Activated CD4-positive, alpha-beta T cell treated with anti-CD3 and anti-CD28 coated beads, Interleukin-2, amount 10 ng/mL, durations not matched to agents 7 days and 5 days (primary cell): ENCODE measurements at regions not wholly inside any gene's neighbourhood (a gene's known extent, or its start where the extent isn't known, plus 50 kb on each side); places are given as distances from the start of the nearest gene placed in this dataset.
"Not testable (repeated sequence)": the region's sequence is repeated elsewhere in the genome, so short reads cannot be mapped to it uniquely, and the experiment has no call there.

Experiments used
- CTCF ChIA-PET: fragments of 350-600 bp; sonication (Branson Sonifier 250); formaldehyde crosslinking; loops from one replicate; lab custom pipeline; 2021; ENCODE audit warnings: antibody characterized with exemption; lab: Charles Lee
- POLR2A ChIA-PET: fragments of 350-600 bp; sonication (Branson Sonifier 250); formaldehyde crosslinking; loops from one replicate; lab custom pipeline; 2021; ENCODE audit warnings: antibody characterized with exemption; lab: Charles Lee
- DNase-seq: peaks from one replicate; pipeline ENCODE4 v3.0.0-alpha.2; 2020
- H3K27ac Mint-ChIP-seq: one replicate; pipeline ENCODE4 v1.8.0; 2021; ENCODE audit warnings: mild to moderate bottlenecking, moderate library complexity, mixed read lengths
- H3K27me3 Mint-ChIP-seq: one replicate; pipeline ENCODE4 v1.8.0; 2021; ENCODE audit warnings: mixed read lengths
- H3K36me3 Mint-ChIP-seq: one replicate; pipeline ENCODE4 v1.8.0; 2021; ENCODE audit warnings: low read depth, mixed read lengths
- H3K4me1 Mint-ChIP-seq: one replicate; pipeline ENCODE4 v1.8.0; 2021; ENCODE audit warnings: mixed read lengths
- H3K4me3 Mint-ChIP-seq: one replicate; pipeline ENCODE4 v1.8.0; 2021; ENCODE audit warnings: mild to moderate bottlenecking, moderate library complexity, mixed read lengths
- H3K9me3 Mint-ChIP-seq: one replicate; pipeline ENCODE4 v1.8.0; 2021; ENCODE audit warnings: mixed read lengths

DNA sequence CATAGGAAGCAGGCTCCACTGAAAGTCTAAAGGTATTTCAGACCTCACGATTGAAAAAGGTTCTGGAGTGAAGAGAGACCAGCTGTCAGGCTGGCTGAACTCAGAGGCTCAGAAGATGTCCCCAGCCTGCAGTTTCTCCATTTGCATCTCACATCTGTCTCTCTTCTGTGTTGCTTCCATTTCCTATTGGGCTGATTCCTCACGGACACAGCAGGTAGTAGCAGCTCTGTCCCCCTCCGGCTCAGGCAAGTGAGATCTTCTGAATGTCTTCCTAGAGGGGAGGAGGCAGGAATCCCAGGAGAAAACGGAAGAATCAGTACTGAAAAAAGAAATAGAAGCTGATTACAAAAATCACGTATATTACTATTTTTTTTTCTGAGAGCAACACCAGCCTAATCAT, 274.1 kb upstream of the COBL start:
- no peaks in the 10 kb centered on the region for H3K27me3 Mint-ChIP-seq
- H3K27ac Mint-ChIP-seq = no peak overlapping the region
- H3K36me3 Mint-ChIP-seq = no peaks in the 10 kb centered on the region
- peaks cover 2% of the 10 kb centered on the region for H3K9me3 Mint-ChIP-seq
- ChIA-PET POLR2A (no interaction called here), CTCF (interaction anchor here (0.7 kb wide), 1 partner anchor 625 kb away, joined by 3 read pairs; no protein-coding TSS in a partner anchor)
- H3K4me1 Mint-ChIP-seq = no peaks in the 10 kb centered on the region
- DNase-seq = no peak
- H3K4me3 Mint-ChIP-seq = no peak overlapping the region

DNA sequence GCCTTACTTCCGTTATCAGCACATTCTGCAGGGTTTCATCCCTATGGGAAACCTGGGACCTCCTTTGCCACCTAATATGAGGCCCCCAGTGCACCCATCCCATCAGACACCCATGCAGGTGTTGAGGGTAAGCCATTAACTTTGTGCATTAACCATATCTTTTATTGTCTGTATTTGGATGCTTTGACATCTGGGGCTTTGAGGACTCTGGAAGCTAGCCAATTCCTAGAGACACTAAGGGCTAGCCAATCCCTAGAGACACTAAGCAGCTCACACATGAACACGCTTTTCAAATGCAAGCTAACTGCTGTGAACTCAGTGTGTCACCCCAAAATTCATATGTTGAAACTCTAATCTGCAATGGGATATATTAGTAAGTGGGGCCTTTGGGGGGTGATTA, 272.5 kb upstream of the COBL start:
- no peaks in the 10 kb centered on the region for H3K27me3 Mint-ChIP-seq
- no peak overlapping the region for H3K4me3 Mint-ChIP-seq
- ChIA-PET POLR2A (no interaction called here), CTCF (no interaction called here)
- H3K36me3 Mint-ChIP-seq = no peaks in the 10 kb centered on the region
- no peak for DNase-seq
- H3K9me3 Mint-ChIP-seq = peaks cover 2% of the 10 kb centered on the region
- no peak overlapping the region for H3K27ac Mint-ChIP-seq
- H3K4me1 Mint-ChIP-seq = no peaks in the 10 kb centered on the region

DNA sequence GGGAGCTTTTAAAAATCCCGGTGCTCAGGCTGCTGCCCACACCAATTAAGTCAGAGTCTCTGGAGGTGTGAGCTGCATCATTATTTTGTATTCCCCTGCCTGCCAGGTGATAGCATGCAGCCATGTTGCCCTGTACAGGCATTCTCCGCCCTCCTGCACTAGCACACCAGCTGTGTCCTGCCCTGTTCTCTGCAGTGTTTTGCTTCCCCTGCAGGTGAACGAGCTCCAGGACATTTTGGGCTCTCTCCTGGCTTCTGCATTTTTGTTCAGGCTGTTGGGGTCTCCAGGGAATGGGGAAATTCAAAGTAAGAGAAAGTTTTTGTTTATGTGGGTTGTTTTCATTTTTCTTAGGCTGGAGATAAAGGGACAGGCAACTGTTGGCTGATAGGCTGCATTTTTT, 271.0 kb upstream of the COBL start:
- POLR2A ChIA-PET = no interaction called here
- CTCF ChIA-PET = no interaction called here

DNA sequence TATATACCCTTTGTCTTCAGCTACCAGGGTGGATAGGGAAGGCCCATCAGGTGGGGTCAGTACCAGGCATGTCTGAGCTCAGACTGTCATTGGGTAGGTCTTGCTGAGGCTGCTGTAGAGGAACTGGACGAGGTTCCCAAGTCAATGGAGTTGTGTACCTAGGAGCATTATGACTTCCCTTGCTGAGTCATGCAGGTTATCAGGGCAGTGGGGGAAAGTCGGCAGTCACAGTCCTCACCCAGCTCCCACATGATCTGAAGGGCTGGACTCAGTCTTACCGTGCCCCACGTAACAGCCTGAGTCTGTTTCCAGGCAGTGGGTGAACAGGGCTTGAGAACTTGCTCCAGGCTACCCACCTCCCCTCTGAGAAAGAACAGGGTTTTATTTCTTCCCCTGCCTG, 260.8 kb upstream of the COBL start:
- DNase-seq = no peak
- H3K36me3 Mint-ChIP-seq = no peaks in the 10 kb centered on the region
- H3K27me3 Mint-ChIP-seq = no peaks in the 10 kb centered on the region
- H3K9me3 Mint-ChIP-seq = peaks cover 10% of the 10 kb centered on the region
- ChIA-PET CTCF (no interaction called here), POLR2A (no interaction called here)
- H3K4me1 Mint-ChIP-seq = no peaks in the 10 kb centered on the region
- no peak overlapping the region for H3K27ac Mint-ChIP-seq
- no peak overlapping the region for H3K4me3 Mint-ChIP-seq

More for the DNA sequence above, 271.0 kb upstream of the COBL start:
- no peaks in the 10 kb centered on the region for H3K27me3 Mint-ChIP-seq
- H3K9me3 Mint-ChIP-seq = peaks cover 2% of the 10 kb centered on the region
- H3K36me3 Mint-ChIP-seq = no peaks in the 10 kb centered on the region
- H3K4me1 Mint-ChIP-seq = no peaks in the 10 kb centered on the region
- DNase-seq = no peak
- no peak overlapping the region for H3K27ac Mint-ChIP-seq
- no peak overlapping the region for H3K4me3 Mint-ChIP-seq

DNA sequence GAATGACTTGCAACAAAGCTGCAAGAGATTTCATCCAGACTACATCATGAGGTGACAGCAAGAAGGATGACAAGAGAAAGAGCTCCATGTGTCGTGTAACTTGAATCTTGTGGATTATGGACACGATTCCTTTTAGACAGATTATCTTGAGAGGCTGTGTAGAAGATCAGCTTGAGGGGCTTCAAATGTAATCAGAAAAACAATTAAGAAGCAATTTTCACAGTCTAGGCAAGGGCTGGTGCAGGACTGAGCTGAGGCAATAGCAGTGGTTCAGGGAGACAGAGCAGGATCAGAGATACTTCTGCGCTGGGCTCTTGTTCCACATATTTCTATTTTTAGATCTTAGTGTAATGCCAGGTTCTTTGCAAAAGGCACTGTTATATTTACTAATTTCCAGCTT, 253.0 kb upstream of the COBL start:
- CTCF ChIA-PET = no interaction called here

DNA sequence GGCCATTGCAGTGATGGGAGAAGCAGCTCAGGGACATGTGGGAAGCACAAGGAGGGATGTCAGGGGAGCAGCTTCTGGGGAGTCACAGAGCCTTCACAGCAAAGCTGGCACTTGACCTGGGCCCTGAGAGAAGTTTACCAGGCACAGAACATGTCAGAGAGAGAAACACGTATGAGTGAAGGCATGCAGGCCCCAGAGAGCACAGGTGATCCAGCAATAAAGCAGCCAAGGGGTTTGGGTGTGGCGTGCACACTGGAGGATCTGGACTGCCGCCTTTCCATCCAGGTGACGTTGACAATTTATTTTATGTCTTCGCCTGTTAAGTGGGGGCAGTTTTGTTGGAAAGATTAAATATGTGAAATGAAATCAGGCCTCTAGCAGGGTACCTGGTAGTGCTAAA, 252.6 kb upstream of the COBL start:
- H3K9me3 Mint-ChIP-seq = peaks cover 8% of the 10 kb centered on the region
- H3K4me3 Mint-ChIP-seq = no peak overlapping the region
- H3K4me1 Mint-ChIP-seq = no peaks in the 10 kb centered on the region
- no peaks in the 10 kb centered on the region for H3K36me3 Mint-ChIP-seq
- POLR2A ChIA-PET = no interaction called here
- H3K27ac Mint-ChIP-seq = no peak overlapping the region
- no peaks in the 10 kb centered on the region for H3K27me3 Mint-ChIP-seq
- no peak for DNase-seq
- CTCF ChIA-PET = no interaction called here

More for the DNA sequence above, 253.0 kb upstream of the COBL start:
- Mint-ChIP-seq H3K27me3 (no peaks in the 10 kb centered on the region), H3K9me3 (peaks cover 8% of the 10 kb centered on the region), H3K27ac (no peak overlapping the region), H3K36me3 (no peaks in the 10 kb centered on the region), H3K4me1 (no peaks in the 10 kb centered on the region), H3K4me3 (no peak overlapping the region)
- POLR2A ChIA-PET = no interaction called here
- DNase-seq = no peak

DNA sequence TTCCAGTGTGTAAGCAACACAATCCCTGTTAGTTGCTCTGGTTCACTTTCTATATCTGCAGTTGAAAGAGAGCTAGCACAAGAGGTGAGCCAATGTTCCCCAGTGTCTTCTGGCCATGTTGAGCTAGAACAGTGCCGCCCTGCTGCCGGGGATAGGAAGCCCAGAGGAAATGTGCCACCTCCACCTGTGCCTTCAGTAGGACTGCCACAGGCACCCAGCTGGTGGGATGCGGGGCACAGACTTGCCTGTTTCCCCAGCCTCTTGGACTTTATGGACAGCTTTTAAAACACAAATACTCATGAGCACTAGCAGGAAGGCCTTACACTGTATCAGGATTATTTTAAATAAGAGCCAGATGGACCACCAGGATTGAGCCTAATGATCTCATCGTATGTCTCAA, 234.5 kb upstream of the COBL start:
- Mint-ChIP-seq H3K36me3 (no peaks in the 10 kb centered on the region), H3K9me3 (no peaks in the 10 kb centered on the region), H3K27me3 (no peaks in the 10 kb centered on the region), H3K4me1 (no peaks in the 10 kb centered on the region), H3K27ac (no peak overlapping the region), H3K4me3 (no peak overlapping the region)
- ChIA-PET CTCF (no interaction called here), POLR2A (no interaction called here)
- DNase-seq = no peak

DNA sequence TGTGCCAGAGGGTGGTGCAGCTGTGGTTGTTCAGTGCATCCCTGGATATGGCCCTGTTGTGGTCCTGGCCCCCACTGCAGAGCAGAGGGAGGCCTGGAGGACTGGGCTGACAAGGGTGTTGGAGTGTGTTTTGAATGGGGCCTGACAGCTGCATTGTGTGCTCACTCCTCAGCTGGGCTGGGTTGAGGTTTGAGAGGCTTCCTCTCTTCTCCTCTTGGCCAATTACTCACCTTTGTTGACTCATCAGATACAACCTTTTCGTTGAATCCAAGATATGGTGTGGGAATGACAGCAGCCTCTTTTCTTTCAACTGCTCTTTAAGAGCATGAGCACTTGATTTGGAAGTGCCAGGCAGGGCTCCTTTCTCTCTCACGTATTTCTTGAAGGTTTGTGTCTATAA, 228.5 kb upstream of the COBL start:
- Mint-ChIP-seq H3K4me3 (no peak overlapping the region), H3K9me3 (peaks cover 4% of the 10 kb centered on the region), H3K27me3 (no peaks in the 10 kb centered on the region), H3K4me1 (no peaks in the 10 kb centered on the region), H3K27ac (no peak overlapping the region), H3K36me3 (no peaks in the 10 kb centered on the region)
- ChIA-PET CTCF (no interaction called here), POLR2A (no interaction called here)
- no peak for DNase-seq

DNA sequence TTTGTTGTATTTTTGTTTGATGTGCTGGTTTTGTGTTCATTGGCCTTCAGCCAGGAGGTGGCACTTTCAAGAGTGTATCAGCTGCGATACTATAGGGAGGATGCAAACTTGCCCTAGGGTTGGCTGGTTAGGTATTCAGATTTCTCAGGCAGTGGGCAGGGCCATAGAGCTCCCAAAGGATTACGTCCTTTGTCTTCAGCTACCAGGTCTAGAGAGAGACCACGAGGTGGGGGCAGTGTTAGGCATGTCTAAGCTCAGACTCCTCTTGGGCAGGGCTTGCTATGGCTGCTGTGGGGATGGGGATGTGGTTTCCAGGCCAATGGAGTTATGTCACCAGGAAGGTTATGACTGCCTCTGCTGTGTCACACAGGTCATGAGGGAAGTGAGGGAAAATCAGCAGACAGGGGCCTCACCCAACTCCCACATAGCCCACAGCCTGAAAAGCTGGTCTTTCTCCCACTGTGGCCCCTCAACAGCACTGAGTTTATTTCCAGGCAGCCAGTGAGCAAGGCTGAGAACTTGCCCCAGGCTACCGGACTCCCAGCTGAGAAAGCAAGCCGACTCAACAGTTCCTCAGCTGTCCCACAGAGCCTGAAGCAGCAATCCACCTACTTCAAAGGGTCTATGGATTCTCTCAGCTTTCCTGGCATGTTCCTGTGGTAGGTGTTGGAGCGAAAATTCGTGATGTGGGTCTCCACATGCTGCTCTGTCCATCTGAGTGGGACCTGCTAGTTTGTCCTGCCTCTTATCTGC, 227.4 kb upstream of the COBL start:
- Mint-ChIP-seq H3K27me3 (no peaks in the 10 kb centered on the region), H3K4me1 (no peaks in the 10 kb centered on the region)
- POLR2A ChIA-PET = no interaction called here

DNA sequence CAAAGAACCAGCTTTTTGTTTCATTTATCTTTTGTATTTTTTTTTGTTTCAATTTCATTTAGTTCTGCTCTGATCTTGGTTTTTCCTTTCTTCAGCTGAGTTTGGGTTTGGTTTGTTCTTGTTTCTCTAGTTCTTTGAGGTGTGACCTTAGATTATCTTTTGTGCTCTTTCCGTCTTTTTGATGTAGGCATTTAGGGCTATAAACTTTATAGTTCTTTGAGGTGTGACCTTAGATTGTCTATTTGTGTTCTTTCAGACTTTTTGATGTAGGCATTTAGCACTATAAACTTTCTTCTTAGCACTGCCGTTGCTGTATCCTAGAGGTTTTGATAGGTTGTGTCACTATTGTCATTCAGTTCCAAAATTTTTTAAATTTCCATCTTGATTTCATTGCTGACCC, 224.3 kb upstream of the COBL start:
- DNase-seq, H3K9me3 Mint-ChIP-seq, CTCF ChIA-PET, H3K27me3 Mint-ChIP-seq, H3K4me3 Mint-ChIP-seq, POLR2A ChIA-PET, H3K36me3 Mint-ChIP-seq, H3K4me1 Mint-ChIP-seq, H3K27ac Mint-ChIP-seq: not testable (repeated sequence)

More for the DNA sequence above, 227.4 kb upstream of the COBL start:
- H3K9me3 Mint-ChIP-seq = peaks cover 4% of the 10 kb centered on the region
- no peak overlapping the region for H3K4me3 Mint-ChIP-seq
- CTCF ChIA-PET = no interaction called here
- DNase-seq = no peak
- no peak overlapping the region for H3K27ac Mint-ChIP-seq
- H3K36me3 Mint-ChIP-seq = no peaks in the 10 kb centered on the region

DNA sequence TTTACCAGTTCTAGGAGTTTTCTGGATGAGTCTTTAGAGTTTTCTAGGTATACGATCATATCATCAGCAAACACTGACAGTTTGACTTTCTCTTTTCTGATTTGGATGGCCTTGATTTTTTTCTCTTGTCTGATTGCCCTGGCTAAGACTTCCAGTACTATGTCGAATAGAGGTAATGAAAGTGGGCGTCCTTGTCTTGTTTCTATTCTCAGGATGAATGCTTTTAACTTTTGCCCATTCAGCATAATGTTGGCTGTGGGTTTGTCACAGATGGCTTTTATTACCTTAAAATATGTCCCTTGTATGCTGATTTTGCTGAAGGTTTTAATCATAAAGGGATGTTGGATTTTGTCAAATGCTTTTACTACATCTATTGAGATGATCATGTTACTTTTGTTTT, 223.2 kb upstream of the COBL start:
- Mint-ChIP-seq H3K27me3 (no peaks in the 10 kb centered on the region), H3K4me3 (no peak overlapping the region), H3K9me3 (peaks cover 6% of the 10 kb centered on the region), H3K27ac (no peak overlapping the region), H3K36me3 (no peaks in the 10 kb centered on the region), H3K4me1 (no peaks in the 10 kb centered on the region)
- no peak for DNase-seq
- POLR2A ChIA-PET = no interaction called here
- CTCF ChIA-PET = no interaction called here

DNA sequence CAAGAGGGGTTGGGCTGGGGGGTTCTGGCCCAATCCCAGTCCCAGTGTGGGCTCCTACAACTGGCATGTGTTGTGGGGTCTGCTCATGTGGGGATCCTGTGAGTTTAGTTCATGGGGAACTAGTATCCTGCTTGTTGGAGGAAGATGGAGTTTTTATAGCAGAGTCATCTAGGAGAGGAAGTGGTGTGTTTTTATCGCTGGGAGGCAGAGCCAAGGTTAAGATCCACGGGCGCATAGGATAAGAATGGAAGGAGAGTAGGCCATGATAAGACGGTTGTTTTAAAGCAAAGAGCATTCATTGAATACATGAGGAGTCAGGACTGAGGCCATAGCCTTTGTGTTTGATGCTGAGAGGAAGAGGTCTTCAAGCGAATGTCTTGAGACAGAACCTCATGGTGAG, 211.6 kb upstream of the COBL start:
- DNase-seq = no peak
- Mint-ChIP-seq H3K9me3 (no peaks in the 10 kb centered on the region), H3K36me3 (no peaks in the 10 kb centered on the region), H3K4me1 (no peaks in the 10 kb centered on the region), H3K27ac (no peak overlapping the region), H3K27me3 (no peaks in the 10 kb centered on the region), H3K4me3 (no peak overlapping the region)
- CTCF ChIA-PET = no interaction called here
- POLR2A ChIA-PET = no interaction called here

DNA sequence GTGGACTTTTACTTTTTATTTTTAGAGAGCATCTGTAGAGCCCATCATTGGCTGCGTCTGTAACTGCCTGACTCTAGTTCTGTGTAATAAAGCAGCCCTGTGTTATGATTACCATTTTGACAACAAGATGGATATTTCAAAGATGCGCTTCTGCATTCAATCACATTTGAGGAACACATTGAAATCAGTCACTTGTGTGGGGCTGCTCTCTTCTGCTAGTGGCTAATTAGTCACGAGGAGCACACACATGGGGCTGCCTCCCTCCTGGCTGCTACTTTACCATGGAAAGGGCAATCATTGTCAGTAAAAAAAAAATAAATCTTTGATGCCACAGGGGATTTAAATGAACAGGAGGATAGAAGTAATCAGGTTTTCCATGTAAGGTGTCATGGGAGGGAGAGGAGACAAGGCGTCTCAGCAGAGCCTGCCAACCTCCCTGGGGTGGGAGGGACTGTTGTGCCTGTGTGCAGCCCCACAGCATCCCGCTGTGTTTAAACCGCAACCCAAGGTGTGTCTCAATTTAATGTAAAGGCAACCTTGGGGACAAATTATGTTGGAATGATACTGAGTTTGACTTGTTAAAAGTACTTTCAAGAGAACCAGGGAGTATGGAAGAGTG, 205.2 kb upstream of the COBL start:
- Mint-ChIP-seq H3K36me3 (no peaks in the 10 kb centered on the region), H3K4me3 (no peak overlapping the region), H3K4me1 (no peaks in the 10 kb centered on the region), H3K27ac (no peak overlapping the region), H3K27me3 (no peaks in the 10 kb centered on the region), H3K9me3 (no peaks in the 10 kb centered on the region)
- POLR2A ChIA-PET = no interaction called here
- DNase-seq = no peak
- CTCF ChIA-PET = no interaction called here

DNA sequence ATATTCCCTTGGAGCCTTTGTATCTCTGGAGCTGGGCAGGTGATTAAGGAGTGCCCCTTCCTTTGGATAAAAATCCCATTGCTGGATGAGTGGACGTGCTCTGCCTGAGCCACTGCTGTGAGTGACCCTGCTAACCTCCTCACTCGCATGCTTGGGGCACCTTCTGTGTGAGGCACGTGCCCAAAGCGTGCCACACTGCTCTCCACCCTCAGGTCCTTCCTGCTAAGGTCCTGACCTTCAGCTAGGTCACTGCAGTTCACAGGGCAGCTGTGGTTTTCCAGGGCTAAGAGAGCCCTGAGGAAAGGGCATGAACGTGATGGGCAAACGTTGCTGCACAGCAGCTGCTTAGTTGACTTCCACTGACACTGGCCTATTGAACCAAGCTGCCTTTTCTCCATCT, 204.4 kb upstream of the COBL start:
- Mint-ChIP-seq H3K4me1 (no peaks in the 10 kb centered on the region), H3K36me3 (no peaks in the 10 kb centered on the region), H3K27me3 (no peaks in the 10 kb centered on the region), H3K4me3 (no peak overlapping the region), H3K27ac (no peak overlapping the region), H3K9me3 (no peaks in the 10 kb centered on the region)
- POLR2A ChIA-PET = no interaction called here
- DNase-seq = no peak
- CTCF ChIA-PET = no interaction called here
